MG63 (cell line): ENCODE measurements at regions not wholly inside any gene's neighbourhood (a gene's known extent, or its start where the extent isn't known, plus 50 kb on each side); places are given as distances from the start of the nearest gene placed in this dataset.
"Not testable (repeated sequence)": the region's sequence is repeated elsewhere in the genome, so short reads cannot be mapped to it uniquely, and the experiment has no call there.

Experiments
- DNase-seq: peaks from one replicate; pipeline ENCODE4 v3.0.0-alpha.2; 2020
- H3K27me3 ChIP-seq: fragments of 250-450 bp; sonication (Bioruptor Pico); 2 replicates; pipeline ENCODE4 v1.5.1; 2020; ENCODE audit warnings: mild to moderate bottlenecking, moderate library complexity
- H3K36me3 ChIP-seq: fragments of 250-450 bp; sonication (Bioruptor Pico); 2 replicates; pipeline ENCODE4 v1.5.1; 2020; ENCODE audit warnings: mild to moderate bottlenecking, moderate library complexity
- H3K4me3 ChIP-seq: fragments of 250-450 bp; sonication (Bioruptor Pico); 2 replicates; pipeline ENCODE4 v1.5.1; 2020; ENCODE audit warnings: mild to moderate bottlenecking, moderate library complexity
- H3K9me3 ChIP-seq: fragments of 250-450 bp; sonication (Bioruptor Pico); 2 replicates; pipeline ENCODE4 v1.5.1; 2020; ENCODE audit warnings: mild to moderate bottlenecking, moderate library complexity

DNA sequence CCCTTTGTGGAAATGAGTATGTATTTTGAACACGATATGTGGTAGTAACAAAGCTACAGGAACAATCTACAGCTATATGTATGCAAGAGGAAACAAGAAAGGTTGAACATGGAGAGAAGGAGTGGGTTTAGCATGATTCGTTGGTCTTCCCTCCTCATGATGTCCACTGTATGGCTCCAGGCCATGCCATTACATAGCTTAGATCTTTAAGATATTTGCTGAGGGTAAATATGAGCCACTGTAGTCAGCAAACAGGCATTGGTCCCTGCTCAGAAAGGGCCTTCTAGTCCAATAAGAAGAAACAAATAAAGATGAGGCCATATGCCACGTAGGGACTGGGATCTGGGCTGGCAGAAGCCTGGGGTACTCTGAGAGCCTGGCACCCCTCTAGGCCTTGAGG, 543.2 kb upstream of the SGCD start:
- no peaks in the 10 kb centered on the region for H3K36me3 ChIP-seq
- DNase-seq: no peak
- no peak overlapping the region for H3K4me3 ChIP-seq
- H3K27me3 ChIP-seq: no peaks in the 10 kb centered on the region
- no peaks in the 10 kb centered on the region for H3K9me3 ChIP-seq

DNA sequence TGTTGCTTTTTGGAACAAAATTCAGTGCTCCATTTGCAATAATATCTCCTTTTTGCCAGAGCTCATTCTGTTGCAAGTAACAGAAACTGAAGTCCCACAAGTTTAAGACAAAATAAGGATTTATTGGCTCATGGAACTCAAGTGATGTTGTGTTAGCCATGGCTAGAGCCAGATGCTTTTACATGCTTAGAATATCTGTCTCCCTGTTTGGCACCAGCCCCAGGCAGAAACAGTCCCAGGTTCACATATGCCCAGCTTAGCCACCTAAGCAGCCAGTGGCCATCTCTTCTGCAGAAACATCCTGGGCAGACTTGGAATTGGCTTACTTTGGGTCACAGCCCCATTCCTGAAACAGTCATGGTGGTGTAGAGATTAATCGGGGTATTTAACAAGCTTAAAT, 540.9 kb upstream of the SGCD start:
- H3K27me3 ChIP-seq: no peaks in the 10 kb centered on the region
- DNase-seq: no peak
- no peaks in the 10 kb centered on the region for H3K9me3 ChIP-seq
- no peaks in the 10 kb centered on the region for H3K36me3 ChIP-seq
- no peak overlapping the region for H3K4me3 ChIP-seq

DNA sequence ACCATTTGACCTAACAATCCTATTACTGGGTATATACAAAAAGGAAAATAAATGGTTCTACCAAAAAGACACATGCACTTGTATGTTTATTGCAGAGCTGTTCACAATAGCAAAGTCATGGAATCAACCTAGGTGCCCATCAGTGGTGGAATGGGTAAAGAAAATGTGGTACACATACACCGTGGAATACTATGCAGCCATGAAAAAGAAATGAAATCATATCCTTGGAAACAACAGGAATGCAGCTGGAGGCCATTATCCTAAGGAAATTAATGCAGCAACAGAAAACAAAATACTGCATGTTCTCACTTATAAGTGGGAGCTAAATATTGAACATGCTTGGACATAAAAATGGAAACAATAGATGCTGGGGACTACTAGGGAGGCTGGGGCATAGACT, 534.1 kb upstream of the SGCD start:
- peaks cover 24% of the 10 kb centered on the region for H3K9me3 ChIP-seq
- H3K4me3 ChIP-seq: no peak overlapping the region
- DNase-seq: no peak
- H3K36me3 ChIP-seq: no peaks in the 10 kb centered on the region
- no peaks in the 10 kb centered on the region for H3K27me3 ChIP-seq

DNA sequence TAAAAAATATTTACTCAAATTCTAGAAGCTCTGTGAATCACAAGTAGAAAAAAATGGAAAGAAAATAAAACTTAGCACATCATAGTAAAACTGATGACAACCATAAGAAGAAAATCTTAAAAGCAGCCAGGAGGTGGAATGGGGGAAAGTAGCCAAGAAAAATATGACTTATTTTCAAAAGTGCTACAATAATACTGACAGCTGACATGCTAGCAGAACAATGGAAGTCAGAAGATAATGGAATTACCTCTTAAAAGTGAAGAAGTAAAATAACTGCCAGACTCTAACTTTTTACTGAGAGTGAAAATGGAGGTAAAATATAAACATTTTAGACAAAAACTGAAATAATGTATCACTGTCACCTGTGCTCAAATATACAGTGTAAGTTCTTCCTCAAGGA, 532.2 kb upstream of the SGCD start:
- no peak for DNase-seq
- H3K4me3 ChIP-seq: no peak overlapping the region
- H3K27me3 ChIP-seq: no peaks in the 10 kb centered on the region
- no peaks in the 10 kb centered on the region for H3K36me3 ChIP-seq
- H3K9me3 ChIP-seq: peaks cover 24% of the 10 kb centered on the region

DNA sequence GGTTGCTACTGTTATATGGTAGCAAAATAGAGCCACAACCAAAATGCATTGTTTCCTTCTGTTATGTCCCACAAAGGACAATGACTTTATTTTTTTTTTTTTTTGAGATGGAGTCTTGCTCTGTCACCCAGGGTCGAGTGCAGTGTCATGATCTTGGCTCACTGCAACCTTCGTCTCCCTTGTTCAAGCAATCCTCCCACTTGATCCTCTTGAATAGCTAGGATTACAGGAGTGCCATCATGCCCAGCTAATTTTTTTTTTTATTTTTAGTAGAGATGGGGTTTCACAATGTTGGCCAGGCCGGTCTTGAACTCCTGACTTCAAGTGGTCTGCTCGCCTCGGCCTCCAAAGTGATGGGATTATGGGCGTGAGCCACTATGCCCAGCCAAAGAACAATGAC, 527.7 kb upstream of the SGCD start:
- Histone ChIP-seq H3K36me3 (no peaks in the 10 kb centered on the region), H3K4me3 (no peak overlapping the region), H3K27me3 (no peaks in the 10 kb centered on the region), H3K9me3 (peaks cover 11% of the 10 kb centered on the region)
- DNase-seq: no peak

DNA sequence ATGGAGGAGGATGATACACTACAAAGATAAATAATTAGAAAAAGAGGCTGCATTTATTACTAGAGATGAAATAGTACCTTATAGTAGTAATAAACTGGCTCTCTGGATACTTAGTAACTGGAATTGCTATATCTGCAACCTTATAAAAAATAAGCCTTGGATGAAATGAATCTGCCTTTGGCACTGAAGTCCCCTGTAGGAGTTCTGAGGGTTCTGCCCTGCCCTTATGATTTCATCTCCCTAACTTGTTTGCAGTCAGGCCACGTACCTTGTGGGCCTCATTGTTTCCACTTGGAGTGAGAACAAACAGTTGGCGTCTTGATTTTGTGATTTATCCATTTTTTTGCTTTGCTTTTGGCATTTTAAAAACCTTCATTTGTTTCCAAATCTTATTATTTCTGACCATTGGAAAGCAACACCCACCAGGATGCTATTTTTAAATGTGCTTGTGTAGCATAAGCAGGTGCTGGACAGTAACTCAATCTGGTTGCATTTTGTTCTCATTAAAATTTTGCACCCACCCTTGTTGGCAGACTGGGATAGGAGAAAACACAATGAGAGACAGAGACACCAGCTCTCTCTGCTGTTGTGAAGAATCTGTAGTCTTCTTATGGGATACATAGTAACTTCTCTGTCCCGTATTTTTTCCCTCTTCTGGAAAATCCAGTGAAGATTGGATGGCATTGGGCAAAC, 518.9 kb upstream of the SGCD start:
- Histone ChIP-seq H3K36me3 (no peaks in the 10 kb centered on the region), H3K9me3 (no peaks in the 10 kb centered on the region)
- no peak for DNase-seq

DNA sequence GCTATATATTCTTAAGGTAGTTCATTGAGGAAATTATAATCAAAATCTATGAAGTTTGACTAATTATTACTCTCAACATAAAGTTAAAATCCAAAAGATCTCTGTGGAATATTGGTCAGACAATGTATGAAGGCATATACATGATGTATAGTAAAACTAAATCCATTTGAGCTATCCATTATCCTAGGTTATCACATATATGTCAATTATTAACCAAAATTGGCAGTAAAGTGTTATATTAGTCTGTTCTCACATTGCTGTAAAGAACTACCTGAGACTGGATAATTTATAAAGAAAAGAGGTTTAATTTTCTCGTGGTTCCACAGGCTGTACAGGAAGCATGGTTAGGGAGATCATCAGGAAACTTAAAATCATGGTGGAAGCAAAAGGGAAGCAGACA, 511.7 kb upstream of the SGCD start:
- Histone ChIP-seq H3K4me3 (no peak overlapping the region), H3K9me3 (no peaks in the 10 kb centered on the region), H3K27me3 (no peaks in the 10 kb centered on the region), H3K36me3 (no peaks in the 10 kb centered on the region)
- no peak for DNase-seq

More for the DNA sequence above, 518.9 kb upstream of the SGCD start:
- peaks cover 2% of the 10 kb centered on the region; the same call in 1 of the 2 replicates for H3K27me3 ChIP-seq
- no peak overlapping the region for H3K4me3 ChIP-seq

DNA sequence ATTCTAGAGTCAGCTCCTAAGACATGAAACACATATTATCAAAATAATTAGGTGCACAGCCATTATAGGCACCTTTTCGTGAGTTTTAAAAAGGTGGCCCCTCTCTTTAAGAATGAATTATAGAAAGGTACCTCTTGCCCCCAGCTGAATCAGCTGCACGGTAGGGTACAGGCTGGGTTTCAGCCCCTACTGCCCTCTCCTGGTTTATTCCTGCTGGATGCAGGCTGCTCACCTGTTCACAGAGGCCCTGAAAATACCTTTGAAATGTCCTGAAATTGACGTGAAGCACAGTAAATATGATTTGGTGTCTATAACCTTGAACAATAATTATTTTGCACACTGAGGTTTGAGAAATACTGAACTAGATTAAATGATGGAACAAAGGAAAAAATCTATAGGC, 504.8 kb upstream of the SGCD start:
- no peak overlapping the region for H3K4me3 ChIP-seq
- no peak for DNase-seq
- H3K9me3 ChIP-seq: no peaks in the 10 kb centered on the region
- no peaks in the 10 kb centered on the region; the same call in 1 of the 2 replicates for H3K27me3 ChIP-seq
- H3K36me3 ChIP-seq: no peaks in the 10 kb centered on the region

DNA sequence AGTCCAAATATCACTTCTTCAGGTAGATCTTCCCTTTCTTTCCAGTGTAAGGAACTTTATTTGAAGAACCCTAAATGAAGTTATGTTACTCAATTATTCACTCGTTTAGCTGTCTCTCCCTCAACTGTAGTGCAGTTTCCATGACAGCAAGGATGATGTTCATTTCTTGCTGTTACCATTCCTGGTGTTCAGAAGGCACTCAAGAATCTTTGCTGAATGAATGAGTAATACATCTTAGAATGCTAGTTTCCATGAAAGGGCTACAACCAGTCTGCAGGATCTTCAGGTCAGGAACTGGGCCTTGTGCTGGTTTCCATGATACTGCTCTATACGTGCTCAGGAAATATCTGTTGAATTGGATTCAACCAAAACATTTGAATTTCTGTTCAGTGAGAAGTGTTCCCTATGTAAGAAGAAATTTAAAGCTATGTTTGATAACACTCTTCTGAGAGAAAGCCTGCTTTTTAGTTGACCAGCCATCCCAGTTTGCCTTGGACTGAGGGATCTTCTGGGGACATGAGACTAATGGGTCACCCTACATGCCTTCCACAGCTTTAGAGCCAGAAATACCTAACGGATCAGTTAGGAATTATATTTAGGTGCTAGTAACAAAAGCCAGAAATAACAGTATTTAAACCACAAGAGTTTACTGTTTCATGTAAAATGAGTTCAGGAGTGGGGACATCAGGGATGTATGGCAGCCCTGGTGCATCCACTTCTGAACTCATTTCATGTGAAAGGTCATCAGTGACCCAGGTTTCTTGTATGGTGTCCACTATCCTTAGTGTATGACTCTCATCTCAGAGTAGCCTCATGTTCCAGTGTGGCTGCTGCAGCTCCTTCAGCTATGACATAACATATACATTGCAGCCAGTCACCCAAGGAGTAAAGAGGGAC, 500.1 kb upstream of the SGCD start:
- no peak for DNase-seq
- Histone ChIP-seq H3K9me3 (no peaks in the 10 kb centered on the region), H3K4me3 (no peak overlapping the region), H3K36me3 (no peaks in the 10 kb centered on the region), H3K27me3 (no peaks in the 10 kb centered on the region; the same call in 1 of the 2 replicates)

DNA sequence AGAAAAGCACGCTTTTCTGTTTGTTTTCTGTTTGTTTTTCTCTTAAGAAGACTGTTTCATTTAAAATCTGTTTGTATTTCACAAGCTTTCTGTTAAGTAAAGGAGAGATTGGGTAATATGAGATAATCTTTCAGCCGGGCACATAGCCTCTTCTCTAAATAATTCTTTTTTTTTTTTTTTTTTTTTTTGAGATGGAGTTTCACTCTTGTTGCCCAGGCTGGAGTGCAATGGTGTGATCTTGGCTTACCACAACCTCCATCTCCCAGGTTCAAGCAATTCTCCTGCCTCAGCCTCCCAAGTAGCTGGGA, 499.5 kb upstream of the SGCD start:
- not testable (repeated sequence) for DNase-seq, H3K36me3 ChIP-seq, H3K9me3 ChIP-seq, H3K4me3 ChIP-seq, H3K27me3 ChIP-seq

DNA sequence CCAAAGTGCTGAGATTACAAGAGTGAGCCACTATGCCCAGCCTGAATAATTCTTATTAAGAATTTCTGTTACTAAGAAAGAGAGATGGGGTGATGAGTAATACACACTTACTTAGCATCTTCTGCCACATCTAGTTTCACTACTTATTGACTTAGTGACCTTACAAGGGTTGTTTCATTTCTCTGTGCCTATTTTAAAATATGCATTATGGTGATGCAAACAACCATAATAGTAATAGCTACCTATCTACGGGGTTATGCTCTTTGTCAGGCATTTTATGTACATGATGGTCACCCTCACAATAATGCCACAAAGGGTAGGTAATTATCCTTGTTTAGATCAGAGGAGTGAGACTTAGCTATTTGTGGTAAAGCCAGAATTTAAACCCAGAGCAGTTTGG, 499.0 kb upstream of the SGCD start:
- H3K4me3 ChIP-seq: no peak overlapping the region
- H3K9me3 ChIP-seq: no peaks in the 10 kb centered on the region
- no peaks in the 10 kb centered on the region for H3K36me3 ChIP-seq
- no peak for DNase-seq
- no peaks in the 10 kb centered on the region for H3K27me3 ChIP-seq

DNA sequence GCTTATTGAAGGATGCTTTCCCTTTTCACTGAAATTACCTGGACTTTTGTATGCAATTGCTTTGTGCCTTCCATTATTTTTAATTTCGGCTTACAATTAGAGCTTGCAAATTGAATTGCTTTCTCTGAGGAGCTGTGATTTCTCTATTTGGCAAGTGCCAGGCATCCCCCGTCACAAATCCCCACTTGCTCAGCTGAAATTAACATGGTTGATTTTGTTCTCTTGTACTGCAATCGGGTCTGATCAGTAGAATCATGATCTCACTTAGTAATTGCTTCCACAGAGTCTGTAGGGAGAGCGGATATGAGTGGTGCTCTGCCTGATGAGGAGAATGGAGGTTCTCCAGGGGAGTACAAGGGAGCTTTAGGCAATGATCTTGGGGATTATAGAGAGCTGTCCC, 495.5 kb upstream of the SGCD start:
- no peak for DNase-seq
- H3K9me3 ChIP-seq: no peaks in the 10 kb centered on the region
- no peaks in the 10 kb centered on the region for H3K36me3 ChIP-seq
- H3K27me3 ChIP-seq: no peaks in the 10 kb centered on the region
- H3K4me3 ChIP-seq: no peak overlapping the region

DNA sequence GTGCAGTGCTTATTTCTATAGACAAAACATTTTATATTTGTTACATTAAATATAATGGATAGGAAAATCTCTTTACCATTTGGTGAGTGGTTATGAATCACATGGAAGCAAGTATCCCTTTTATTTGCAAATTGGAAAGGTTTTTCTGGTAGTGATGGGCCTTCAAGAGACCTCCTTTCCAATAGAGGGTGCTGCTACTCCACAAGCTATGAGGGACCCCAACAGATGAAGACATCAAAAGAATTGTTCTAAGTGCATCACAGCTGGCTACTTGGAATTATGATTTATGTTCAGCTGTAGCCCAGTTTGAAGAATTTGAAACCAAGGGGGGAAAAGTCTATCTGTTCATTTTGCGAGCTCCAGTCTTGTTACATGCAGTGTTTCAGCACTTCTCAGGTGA, 493.7 kb upstream of the SGCD start:
- Histone ChIP-seq H3K27me3 (no peaks in the 10 kb centered on the region), H3K36me3 (no peaks in the 10 kb centered on the region), H3K4me3 (no peak overlapping the region), H3K9me3 (no peaks in the 10 kb centered on the region)
- DNase-seq: no peak

DNA sequence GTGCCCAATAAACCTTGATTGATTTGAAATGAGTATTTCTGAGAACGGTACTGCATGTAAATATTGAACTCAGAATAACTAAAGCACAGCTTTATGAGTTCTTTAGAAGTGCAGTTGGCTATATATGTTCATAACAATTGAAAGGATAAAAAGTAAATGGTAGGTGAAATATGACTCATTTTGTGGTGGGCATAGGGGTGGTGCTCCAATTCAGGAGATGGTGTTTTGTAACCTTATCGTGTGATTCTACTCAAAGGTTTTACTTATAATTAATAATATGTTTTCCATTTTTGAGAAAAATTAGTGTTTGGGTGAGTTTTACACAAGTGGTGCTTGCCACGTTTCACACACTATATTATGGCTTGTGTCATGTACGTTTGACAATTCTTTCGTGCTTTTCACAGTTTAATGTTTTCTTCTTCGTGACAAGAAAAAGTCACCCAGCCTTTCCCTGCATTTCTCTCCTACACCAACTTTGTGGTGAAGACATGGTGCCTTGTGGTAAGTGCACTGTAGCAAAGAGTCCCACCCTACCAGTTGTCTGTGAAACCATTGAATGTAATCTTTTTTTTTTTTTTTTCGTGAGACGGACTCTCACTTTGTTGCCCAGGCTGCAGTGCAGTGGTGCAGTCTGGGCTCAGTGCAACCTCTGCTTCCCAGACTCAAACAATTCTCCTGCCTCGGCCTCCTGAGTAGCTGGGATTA, 492.5 kb upstream of the SGCD start:
- DNase-seq: no peak
- Histone ChIP-seq H3K4me3 (no peak overlapping the region), H3K36me3 (no peaks in the 10 kb centered on the region), H3K9me3 (no peaks in the 10 kb centered on the region), H3K27me3 (no peaks in the 10 kb centered on the region)

DNA sequence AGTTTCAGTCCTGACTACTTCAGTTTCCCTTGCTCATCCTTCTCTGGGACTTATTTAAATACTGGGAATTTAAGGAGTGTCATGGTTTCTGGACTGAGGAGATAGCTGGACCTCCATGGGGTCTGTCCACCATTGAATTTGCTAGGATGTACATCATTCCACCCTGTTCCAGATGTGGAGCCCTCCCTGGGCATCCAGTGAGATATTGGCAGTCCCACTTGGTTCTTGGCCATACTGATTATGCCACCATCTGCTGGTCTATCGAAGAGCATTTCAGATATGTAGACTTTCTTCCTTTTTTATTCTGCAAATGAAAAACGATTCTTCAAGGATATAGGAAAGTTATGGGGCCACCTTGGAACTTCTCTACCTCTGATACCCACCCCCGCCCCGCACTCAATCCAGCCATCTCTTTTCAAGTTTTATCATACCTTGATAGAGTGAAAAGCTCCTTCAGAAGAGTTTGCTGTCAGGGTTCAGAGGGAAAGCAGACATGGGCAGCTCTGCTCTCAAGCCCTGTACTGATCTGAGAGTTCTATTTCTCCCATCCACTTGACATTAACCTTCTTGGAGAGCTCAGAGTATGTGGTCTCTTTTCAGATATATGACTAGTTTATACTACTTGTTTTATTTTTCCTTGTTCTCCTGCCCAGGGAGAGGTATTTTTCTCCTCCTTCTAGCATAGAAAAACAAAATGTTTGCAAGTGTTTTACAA, 490.7 kb upstream of the SGCD start:
- DNase-seq: no peak
- H3K9me3 ChIP-seq: no peaks in the 10 kb centered on the region
- no peak overlapping the region for H3K4me3 ChIP-seq
- H3K27me3 ChIP-seq: no peaks in the 10 kb centered on the region
- no peaks in the 10 kb centered on the region for H3K36me3 ChIP-seq

DNA sequence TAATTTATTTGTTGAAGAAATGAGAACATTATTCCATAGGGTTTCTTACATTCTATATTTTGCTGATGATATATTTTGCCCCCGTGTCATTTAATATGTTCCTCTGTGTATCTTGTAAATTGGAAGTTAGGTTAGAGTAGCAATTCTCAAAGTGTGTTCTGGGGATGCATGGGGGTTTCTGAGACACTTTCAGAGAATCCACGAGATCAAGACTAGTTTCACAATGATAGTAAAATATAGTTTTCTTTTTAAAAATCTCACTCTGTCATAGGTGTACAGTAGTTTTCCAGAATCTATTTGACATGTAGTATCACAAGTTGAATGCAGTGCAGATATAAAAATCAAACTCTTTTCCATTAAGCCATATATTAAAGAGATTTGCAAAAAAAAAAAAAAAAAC, 488.6 kb upstream of the SGCD start:
- H3K27me3 ChIP-seq: no peaks in the 10 kb centered on the region
- DNase-seq: no peak
- H3K36me3 ChIP-seq: no peaks in the 10 kb centered on the region
- H3K4me3 ChIP-seq: no peak overlapping the region
- H3K9me3 ChIP-seq: no peaks in the 10 kb centered on the region
